HG02642 (cell line): ENCODE measurements at regions not wholly inside any gene's neighbourhood (a gene's known extent, or its start where the extent isn't known, plus 50 kb on each side); places are given as distances from the start of the nearest gene placed in this dataset.

Source experiments
- ATAC-seq: cut with Tn5 transposase; IDR thresholded peaks from one replicate; pipeline ENCODE4 v1.9.1; 2021; ENCODE audit warnings: mild to moderate bottlenecking; ENCODE audit not compliant: unreplicated experiment, poor library complexity

- no peak for ATAC-seq
Observed at GRCh38 chr5:96577909-96578308, 84.3 kb upstream of the CAST start.

- ATAC-seq, result no peak
Observed at GRCh38 chr5:96579711-96580110, 82.5 kb upstream of the CAST start.

- ATAC-seq, result no peak
Observed at GRCh38 chr5:96582343-96582742, 79.8 kb upstream of the CAST start.

- ATAC-seq, result no peak
Observed at GRCh38 chr5:96584712-96585111, 77.5 kb upstream of the CAST start.

- no peak for ATAC-seq
Observed at GRCh38 chr5:96588539-96588938, 73.6 kb upstream of the CAST start.

GRCh38 chr5:96590796-96591195, 71.4 kb upstream of the CAST start:
- no peak for ATAC-seq

- ATAC-seq, result no peak
Observed at GRCh38 chr5:96595300-96596090, 66.7 kb upstream of the CAST start.

GRCh38 chr5:96597438-96598020, 64.6 kb upstream of the CAST start:
- no peak for ATAC-seq

- ATAC-seq, result no peak
Observed at GRCh38 chr5:96601200-96601599, 61.0 kb upstream of the CAST start.

- ATAC-seq, result peak; percentile 89
Observed at GRCh38 chr5:96601715-96602244, 60.4 kb upstream of the CAST start.

GRCh38 chr5:96602776-96603175, 59.4 kb upstream of the CAST start:
- ATAC-seq, result no peak

- ATAC-seq, result no peak
Observed at GRCh38 chr5:96605144-96605837, 56.9 kb upstream of the CAST start.

- ATAC-seq, result no peak
Observed at GRCh38 chr5:96609369-96609768, 52.8 kb upstream of the CAST start.

GRCh38 chr5:96610747-96611146, 51.4 kb upstream of the CAST start:
- ATAC-seq, result no peak

- ATAC-seq, result no peak
Observed at GRCh38 chr5:96611946-96612345, 50.2 kb upstream of the CAST start.
